ENCODE measurements at regions not wholly inside any gene's neighbourhood (a gene's known extent, or its start where the extent isn't known, plus 50 kb on each side); places are given as distances from the start of the nearest gene placed in this dataset.

DNA sequence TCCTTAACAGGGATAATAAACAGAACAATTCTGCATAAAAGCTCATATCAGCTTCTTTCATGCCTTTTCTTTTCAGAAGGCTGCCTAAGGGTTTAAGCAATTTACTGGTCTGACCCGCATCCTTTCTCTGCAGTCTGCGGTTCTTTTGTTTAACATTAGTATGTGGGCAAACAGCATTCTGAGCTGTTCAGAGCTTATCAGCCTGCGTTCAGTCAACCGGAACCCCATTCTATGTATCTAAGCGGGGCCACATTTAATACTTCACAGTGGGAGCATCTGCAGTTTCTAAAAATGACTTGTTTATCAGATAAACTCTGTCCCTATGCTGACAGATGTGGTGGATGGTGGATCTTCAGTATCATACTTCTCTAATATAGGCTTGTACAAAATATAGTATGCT lies 758.9 kb upstream of the MMS22L start:
- TF ChIP-seq ZNF274 (IDR thresholded peaks at IDR 0.05; ENCODE audit: low read depth, low read length) (no peak), SUZ12 (IDR thresholded peaks at IDR 0.05; ENCODE audit: extremely low read depth, insufficient read depth, insufficient read length) (no peak), YY1 (IDR thresholded peaks at IDR 0.05; ENCODE audit: insufficient read depth, insufficient read length) (no peak)
